ENCODE measurements at regions not wholly inside any gene's neighbourhood (a gene's known extent, or its start where the extent isn't known, plus 50 kb on each side); places are given as distances from the start of the nearest gene placed in this dataset.

DNA sequence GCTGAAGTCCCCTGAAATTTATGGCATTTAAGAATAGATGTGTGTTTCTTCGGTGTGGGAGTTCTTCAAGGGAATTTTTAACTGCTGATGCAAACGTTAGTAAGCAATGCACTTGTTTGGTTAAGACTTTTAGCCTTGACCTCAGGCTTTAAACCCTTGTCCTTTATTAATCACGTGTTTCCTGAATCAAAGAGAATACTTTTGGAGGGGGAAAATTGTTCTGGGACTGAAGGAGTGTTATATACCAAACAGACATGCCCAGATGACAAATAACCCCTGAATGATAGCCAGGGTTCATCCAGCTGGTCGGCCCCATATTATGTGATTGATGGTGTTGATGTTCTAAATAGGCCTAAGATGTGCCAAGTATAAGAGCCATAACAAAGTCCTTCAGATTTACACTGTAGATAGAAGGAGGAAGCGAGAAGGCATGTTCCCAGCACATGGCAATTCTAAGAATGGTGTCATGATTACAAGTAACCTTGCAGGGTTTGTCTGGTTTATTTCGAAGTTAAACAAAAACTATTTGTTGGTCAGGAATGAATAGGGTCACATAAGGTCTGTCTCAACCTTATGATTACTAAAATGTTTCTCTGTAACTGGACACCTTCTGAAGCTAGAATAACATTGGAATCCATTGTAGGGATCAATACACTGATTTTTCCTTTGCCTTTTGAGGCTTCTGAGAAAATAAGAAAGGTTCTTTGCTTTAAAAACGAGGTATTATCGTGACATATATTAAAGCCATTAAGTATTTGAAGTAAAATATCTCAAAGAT, 124.2 kb upstream of the SEM1 start:
- in situ Hi-C loops (cut with HindIII; ENCODE audit: low pct_unique_long_range_greater_than_20kb, low sequenced_read_pairs) = no loop called here
- no peak for TF ChIP-seq JUND (IDR thresholded peaks at IDR 0.05; ENCODE audit: low read depth)
- no peak for DNase-seq (ENCODE audit: low read depth in 1 of 2, low spot score in 1 of 2)

DNA sequence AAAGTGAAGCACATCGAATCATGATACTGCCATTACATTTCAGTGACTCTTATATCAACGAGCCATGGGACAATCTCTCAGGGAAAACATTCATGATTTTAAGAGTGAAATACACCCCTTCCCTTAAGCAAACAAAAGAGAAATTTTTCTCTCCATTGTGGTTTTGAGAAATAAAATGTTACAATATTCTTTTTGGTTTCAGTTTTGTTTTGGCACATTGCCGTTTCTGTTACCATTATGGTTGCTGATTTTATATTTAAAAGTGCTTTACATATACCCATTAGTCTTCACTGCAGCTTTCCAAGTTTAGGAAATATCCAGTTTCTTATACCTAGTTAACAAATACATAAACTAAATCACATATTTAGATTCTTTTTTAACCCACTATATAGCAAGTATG, 126.8 kb upstream of the SEM1 start:
- no peak for TF ChIP-seq JUND (IDR thresholded peaks at IDR 0.05; ENCODE audit: low read depth)
- in situ Hi-C loops (cut with HindIII; ENCODE audit: low pct_unique_long_range_greater_than_20kb, low sequenced_read_pairs) = no loop called here
- DNase-seq (ENCODE audit: low read depth in 1 of 2, low spot score in 1 of 2) = no peak

DNA sequence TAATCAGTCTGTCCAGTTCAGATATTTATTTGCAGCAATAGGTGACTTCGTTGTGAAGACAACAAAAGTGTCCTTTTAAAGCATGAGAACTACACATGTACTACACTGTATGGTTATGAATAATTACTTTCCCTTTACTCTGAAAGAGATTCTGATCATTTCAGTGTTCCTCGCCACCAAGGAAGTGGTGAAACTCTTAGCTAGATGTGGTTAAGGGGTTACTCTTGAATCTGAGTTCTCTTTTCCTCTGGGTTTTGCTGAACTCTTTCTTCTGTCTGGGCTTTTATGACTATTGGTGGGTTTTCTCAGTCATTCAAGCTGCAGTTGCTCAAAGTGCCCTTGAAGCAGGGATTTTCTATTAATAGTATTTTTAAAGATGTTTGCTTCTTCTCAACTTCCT, 127.9 kb upstream of the SEM1 start:
- TF ChIP-seq JUND (IDR thresholded peaks at IDR 0.05; ENCODE audit: low read depth) = no peak
- in situ Hi-C loops (cut with HindIII; ENCODE audit: low pct_unique_long_range_greater_than_20kb, low sequenced_read_pairs) = no loop called here
- DNase-seq (ENCODE audit: low read depth in 1 of 2, low spot score in 1 of 2) = no peak

DNA sequence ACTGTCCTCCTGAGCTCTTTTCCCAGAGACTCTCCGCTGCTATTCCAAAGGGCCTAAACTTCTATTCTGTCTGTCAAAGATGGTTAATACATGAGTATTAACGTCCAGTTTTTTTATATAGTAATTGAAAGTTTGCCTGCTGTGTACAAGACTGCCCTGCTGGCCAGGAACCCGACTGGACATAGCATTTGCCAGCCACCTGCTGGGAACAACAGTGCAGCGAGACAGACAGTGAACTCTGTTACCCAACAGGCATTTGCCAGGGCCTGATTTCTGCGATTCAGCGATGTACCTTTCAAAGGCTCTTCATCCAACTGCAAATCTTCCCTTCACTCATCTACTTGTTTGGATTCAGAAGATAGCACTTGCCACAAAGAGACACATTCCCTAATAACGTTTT, 128.8 kb upstream of the SEM1 start:
- in situ Hi-C loops (cut with HindIII; ENCODE audit: low pct_unique_long_range_greater_than_20kb, low sequenced_read_pairs) = no loop called here
- TF ChIP-seq JUND (IDR thresholded peaks at IDR 0.05; ENCODE audit: low read depth) = no peak
- no peak for DNase-seq (ENCODE audit: low read depth in 1 of 2, low spot score in 1 of 2)

DNA sequence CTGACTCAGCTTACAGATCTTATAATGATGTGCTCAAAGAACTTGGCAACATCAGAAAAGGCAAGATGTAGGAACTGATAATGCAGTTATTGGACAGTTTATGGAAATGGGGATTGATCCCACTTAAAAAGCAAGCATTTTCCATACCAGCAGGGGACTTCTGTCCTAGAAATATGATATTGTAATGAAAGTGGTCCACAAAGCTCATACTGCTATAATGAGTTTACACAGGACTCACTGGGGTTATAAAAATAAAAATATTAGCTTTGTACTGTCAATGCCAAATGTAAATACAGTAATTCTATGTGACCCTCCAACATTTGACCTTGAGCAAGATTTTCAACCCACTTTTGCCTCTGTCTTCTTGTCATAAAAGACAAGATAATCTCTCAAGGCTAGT, 145.5 kb upstream of the SEM1 start:
- no peak for TF ChIP-seq JUND (IDR thresholded peaks at IDR 0.05; ENCODE audit: low read depth)
- in situ Hi-C loops (cut with HindIII; ENCODE audit: low pct_unique_long_range_greater_than_20kb, low sequenced_read_pairs) = no loop called here
- no peak for DNase-seq (ENCODE audit: low read depth in 1 of 2, low spot score in 1 of 2)

DNA sequence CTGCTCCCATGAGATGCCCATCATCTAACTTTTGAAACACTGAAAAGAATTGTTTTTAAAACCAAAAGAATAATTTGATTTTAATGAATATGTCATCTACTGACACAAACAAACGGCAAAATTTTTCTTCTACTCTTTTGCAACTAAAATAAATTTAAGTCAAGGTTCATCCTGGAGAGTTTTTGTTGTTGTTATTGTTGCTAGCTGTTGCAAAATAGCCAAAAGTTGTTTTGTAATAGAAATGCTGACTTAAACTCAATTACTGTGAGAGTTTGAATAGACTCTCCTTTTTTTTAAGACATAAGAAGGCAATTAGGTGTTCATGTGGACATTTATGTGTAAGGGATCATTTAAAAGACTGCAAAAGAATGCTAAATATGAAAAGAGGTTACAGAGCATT, 146.0 kb upstream of the SEM1 start:
- no peak for DNase-seq (ENCODE audit: low read depth in 1 of 2, low spot score in 1 of 2)
- in situ Hi-C loops (cut with HindIII; ENCODE audit: low pct_unique_long_range_greater_than_20kb, low sequenced_read_pairs) = no loop called here
- TF ChIP-seq JUND (IDR thresholded peaks at IDR 0.05; ENCODE audit: low read depth) = no peak

DNA sequence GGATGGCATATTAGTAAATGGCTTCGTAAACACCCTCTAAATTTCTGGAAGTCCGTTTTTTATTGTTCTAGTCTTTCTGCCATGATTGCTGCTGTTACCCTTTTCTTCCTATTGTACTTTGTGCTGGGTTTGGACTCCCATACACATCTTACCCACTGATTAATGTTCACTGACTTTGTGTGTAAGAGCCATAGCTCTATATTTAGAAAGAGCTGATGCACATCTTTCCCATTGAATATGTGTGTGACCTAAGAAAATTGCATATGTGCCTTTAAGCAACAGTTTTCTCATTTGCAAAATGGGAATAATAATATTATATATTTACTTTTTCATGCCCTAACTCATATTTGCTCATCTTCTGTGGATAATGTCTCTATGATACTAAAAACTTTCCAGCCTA, 135.8 kb upstream of the DLX6 start:
- in situ Hi-C loops (cut with HindIII; ENCODE audit: low pct_unique_long_range_greater_than_20kb, low sequenced_read_pairs) = no loop called here
- DNase-seq (ENCODE audit: low read depth in 1 of 2, low spot score in 1 of 2) = no peak
- no peak for TF ChIP-seq JUND (IDR thresholded peaks at IDR 0.05; ENCODE audit: low read depth)

DNA sequence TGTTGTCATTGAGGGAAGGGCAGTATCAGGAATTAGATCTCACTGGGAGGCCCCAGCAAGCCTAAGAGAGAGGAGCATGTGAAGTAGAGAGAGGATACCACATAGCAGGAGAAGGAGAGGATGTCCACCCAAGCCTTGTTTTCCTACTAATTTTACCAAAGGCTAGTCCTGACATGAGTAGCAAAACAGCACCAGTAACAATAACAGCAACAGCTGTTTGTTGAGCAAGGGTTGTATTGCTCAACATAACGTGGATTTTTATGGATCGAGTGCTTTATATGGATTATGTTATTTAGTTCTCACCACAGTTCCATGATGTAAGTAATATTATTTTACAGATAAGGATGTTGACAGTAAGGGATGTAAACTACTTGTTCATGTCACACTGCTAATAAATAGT, 135.2 kb upstream of the DLX6 start:
- in situ Hi-C loops (cut with HindIII; ENCODE audit: low pct_unique_long_range_greater_than_20kb, low sequenced_read_pairs) = no loop called here
- no peak for TF ChIP-seq JUND (IDR thresholded peaks at IDR 0.05; ENCODE audit: low read depth)
- no peak for DNase-seq (ENCODE audit: low read depth in 1 of 2, low spot score in 1 of 2)

DNA sequence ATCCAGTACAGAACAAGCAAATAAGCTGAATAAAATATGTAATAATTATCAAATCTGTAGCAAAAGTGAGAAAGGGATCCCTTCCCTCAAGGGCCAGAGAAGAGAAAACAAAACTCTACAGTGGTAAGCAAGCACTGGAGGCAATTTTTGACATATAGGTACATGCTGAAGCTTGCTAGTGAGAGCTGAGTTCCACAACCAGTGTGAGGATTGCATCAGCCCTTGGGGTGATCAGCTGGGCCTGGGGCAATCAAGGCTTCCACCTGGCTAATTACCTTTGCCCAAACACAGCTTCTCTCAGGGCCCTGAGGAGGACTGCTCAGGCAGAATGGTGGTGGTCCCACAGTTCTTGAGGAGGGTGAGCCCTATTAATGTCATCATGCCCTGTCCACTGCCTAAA, 134.4 kb upstream of the DLX6 start:
- no peak for DNase-seq (ENCODE audit: low read depth in 1 of 2, low spot score in 1 of 2)
- no peak for TF ChIP-seq JUND (IDR thresholded peaks at IDR 0.05; ENCODE audit: low read depth)
- in situ Hi-C loops (cut with HindIII; ENCODE audit: low pct_unique_long_range_greater_than_20kb, low sequenced_read_pairs) = no loop called here

DNA sequence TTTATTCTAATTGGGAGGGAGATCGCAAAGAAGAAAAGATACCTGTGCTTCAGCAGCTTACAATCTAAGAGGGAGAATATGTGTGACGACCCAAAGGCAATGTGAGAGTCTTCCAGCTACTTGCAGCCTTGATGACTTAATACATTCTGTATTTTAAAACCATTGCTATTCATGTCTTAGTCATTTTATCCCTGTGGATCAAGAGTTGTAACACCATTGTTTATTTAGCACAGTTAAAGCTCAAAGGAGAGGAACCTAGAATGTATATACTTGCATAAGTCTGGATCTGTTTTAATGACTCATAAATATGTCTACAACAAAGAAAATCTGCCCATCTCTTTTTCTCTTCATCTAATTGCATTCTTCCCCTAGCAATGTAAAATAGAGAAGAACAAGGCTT, 117.9 kb upstream of the DLX6 start:
- in situ Hi-C loops (cut with HindIII; ENCODE audit: low pct_unique_long_range_greater_than_20kb, low sequenced_read_pairs) = no loop called here
- DNase-seq (ENCODE audit: low read depth in 1 of 2, low spot score in 1 of 2) = no peak
- TF ChIP-seq JUND (IDR thresholded peaks at IDR 0.05; ENCODE audit: low read depth) = no peak

DNA sequence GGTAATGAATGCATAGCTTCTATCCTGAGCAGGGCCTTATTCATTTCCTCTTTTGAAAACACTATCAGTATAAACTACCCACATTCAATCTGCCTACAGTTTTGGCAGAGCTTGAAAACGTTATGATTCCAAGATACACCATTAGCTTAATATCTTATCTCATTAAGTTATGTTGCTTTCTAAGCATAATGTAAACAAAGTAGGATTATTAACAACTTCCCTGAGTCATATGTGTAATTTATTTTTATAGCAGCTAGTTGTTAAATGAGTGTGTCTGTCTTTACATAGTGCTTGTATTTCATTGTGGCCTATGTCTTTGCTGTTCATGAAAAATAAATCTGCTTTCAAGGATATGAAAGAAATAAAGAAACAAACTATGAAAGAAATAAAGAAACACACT, 106.2 kb upstream of the DLX6 start:
- no peak for TF ChIP-seq JUND (IDR thresholded peaks at IDR 0.05; ENCODE audit: low read depth)
- in situ Hi-C loops (cut with HindIII; ENCODE audit: low pct_unique_long_range_greater_than_20kb, low sequenced_read_pairs) = no loop called here
- no peak for DNase-seq (ENCODE audit: low read depth in 1 of 2, low spot score in 1 of 2)

DNA sequence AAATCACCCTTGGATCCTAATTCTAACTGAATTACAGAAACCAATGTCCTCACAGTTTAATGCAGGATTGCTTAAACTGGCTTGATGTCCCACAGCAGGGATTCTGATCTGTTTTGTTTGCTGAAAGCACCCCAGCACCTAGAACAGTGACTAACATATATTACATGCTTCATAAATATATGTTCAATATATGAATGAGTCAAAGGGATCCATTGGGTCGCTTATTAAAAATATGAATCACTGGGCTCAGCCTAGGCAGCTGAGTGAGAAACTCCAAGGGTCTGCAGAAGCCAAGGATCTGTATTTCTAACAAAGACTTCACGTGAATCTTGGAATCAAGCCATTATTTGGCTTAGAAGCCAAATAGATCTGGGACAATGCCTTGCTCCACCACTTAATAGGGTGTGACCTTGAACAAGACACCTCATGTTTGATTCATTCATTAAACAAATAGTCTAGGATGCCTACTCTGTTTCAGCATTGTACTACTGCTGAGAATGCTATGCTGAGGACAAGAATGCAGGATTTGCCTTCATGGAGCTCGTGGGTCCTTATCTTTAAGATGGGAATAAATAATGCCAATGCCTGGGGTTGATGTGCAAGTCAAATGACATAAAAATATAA, 103.4 kb upstream of the DLX6 start:
- no peak for DNase-seq (ENCODE audit: low read depth in 1 of 2, low spot score in 1 of 2)
- in situ Hi-C loops (cut with HindIII; ENCODE audit: low pct_unique_long_range_greater_than_20kb, low sequenced_read_pairs) = no loop called here

DNA sequence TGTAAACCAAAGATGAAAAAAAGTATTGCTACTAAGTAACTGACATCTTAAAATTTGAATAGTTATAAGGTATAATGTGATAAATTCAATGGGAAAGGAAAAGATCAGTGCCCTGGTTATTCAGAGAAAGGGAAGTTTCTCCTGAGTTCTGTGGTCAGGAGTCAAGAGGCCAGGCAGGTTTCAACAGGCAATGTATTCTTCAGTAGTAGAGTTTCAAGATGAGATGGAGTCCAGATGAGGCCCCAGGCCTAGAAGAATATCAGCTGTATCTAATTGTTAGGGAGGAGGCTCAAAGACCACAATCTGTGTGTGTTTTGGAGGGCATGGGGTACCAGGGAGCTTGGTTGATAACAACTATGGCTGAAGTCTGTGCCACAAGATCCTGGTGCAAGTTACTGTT, 101.4 kb upstream of the DLX6 start:
- in situ Hi-C loops (cut with HindIII; ENCODE audit: low pct_unique_long_range_greater_than_20kb, low sequenced_read_pairs) = no loop called here
- no peak for DNase-seq (ENCODE audit: low read depth in 1 of 2, low spot score in 1 of 2)
- no peak for TF ChIP-seq JUND (IDR thresholded peaks at IDR 0.05; ENCODE audit: low read depth)

More for the DNA sequence above, 103.4 kb upstream of the DLX6 start:
- no peak for TF ChIP-seq JUND (IDR thresholded peaks at IDR 0.05; ENCODE audit: low read depth)

DNA sequence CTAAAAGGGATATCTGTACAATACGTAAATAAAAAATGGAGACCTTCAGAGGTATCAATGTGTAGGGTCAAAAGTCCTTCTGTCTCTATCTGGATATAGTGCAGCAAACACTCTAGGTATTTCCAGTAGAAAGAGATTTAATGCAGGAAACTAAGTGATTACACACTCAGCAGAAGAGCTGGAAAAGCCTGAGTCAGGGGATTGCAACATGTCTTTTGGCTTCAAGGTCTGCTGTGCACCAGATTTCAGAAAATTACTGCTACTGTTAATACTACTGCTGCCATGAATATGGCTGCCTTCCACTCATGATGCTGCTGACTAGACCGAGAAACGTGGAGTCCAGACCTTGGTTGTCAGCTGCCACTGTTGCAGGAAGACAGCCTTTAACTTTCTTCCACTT, 94.9 kb upstream of the DLX6 start:
- no peak for DNase-seq (ENCODE audit: low read depth in 1 of 2, low spot score in 1 of 2)
- in situ Hi-C loops (cut with HindIII; ENCODE audit: low pct_unique_long_range_greater_than_20kb, low sequenced_read_pairs) = no loop called here

More for the DNA sequence above, 94.9 kb upstream of the DLX6 start:
- no peak for TF ChIP-seq JUND (IDR thresholded peaks at IDR 0.05; ENCODE audit: low read depth)
